ENCODE measurements at regions not wholly inside any gene's neighbourhood (a gene's known extent, or its start where the extent isn't known, plus 50 kb on each side); places are given as distances from the start of the nearest gene placed in this dataset.

- TF ChIP-seq, protein P1, sequence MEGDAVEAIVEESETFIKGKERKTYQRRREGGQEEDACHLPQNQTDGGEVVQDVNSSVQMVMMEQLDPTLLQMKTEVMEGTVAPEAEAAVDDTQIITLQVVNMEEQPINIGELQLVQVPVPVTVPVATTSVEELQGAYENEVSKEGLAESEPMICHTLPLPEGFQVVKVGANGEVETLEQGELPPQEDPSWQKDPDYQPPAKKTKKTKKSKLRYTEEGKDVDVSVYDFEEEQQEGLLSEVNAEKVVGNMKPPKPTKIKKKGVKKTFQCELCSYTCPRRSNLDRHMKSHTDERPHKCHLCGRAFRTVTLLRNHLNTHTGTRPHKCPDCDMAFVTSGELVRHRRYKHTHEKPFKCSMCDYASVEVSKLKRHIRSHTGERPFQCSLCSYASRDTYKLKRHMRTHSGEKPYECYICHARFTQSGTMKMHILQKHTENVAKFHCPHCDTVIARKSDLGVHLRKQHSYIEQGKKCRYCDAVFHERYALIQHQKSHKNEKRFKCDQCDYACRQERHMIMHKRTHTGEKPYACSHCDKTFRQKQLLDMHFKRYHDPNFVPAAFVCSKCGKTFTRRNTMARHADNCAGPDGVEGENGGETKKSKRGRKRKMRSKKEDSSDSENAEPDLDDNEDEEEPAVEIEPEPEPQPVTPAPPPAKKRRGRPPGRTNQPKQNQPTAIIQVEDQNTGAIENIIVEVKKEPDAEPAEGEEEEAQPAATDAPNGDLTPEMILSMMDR (IDR thresholded peaks at IDR 0.05), result no peak
- no peak for TF ChIP-seq POLR2A (IDR thresholded peaks at IDR 0.05)
Measured at GRCh38 chr13:107545946-107546502, 669.3 kb downstream of the LIG4 start.
